Testis (tissue), 2 donors: ENCODE measurements at regions not wholly inside any gene's neighbourhood (a gene's known extent, or its start where the extent isn't known, plus 50 kb on each side); places are given as distances from the start of the nearest gene placed in this dataset.
"Not testable (repeated sequence)": the region's sequence is repeated elsewhere in the genome, so short reads cannot be mapped to it uniquely, and the experiment has no call there.

Experiments used
- DNase-seq: peaks from one replicate; pipeline ENCODE4 v3.0.0-alpha.2; 2019
- H3K27ac ChIP-seq, 2 donors: fragments of 200-600 bp; sonication (generic); one replicate each; pipeline ENCODE4 v1.5.1; 2019
- H3K27me3 ChIP-seq: fragments of 200-600 bp; sonication (generic); one replicate; pipeline ENCODE4 v1.5.1; 2019
- H3K36me3 ChIP-seq: fragments of 200-600 bp; sonication (generic); one replicate; pipeline ENCODE4 v1.5.1; 2017; ENCODE audit warnings: low read depth; ENCODE audit errors: missing control alignments
- H3K4me1 ChIP-seq: fragments of 200-600 bp; sonication (generic); one replicate; pipeline ENCODE4 v1.5.1; 2019
- H3K4me3 ChIP-seq, 2 donors: fragments of 200-600 bp; sonication (generic); one replicate each; pipeline ENCODE4 v1.5.1; 2017 to 2019
- H3K9me3 ChIP-seq: fragments of 200-600 bp; sonication (generic); one replicate; pipeline ENCODE4 v1.5.1; 2017
- CTCF ChIP-seq, 3 experiments: fragments of 450-650 bp in 2 of 3; fragments of 200-600 bp in 1 of 3; sonication (generic) in 1 of 3; IDR thresholded peaks; one replicate each; pipeline ENCODE4 v1.5.1; 2016 to 2019; ENCODE audit warnings: antibody characterized with exemption in 3 of 3, mild to moderate bottlenecking in 2 of 3, moderate library complexity in 1 of 3
- POLR2A ChIP-seq: fragments of 450-650 bp; IDR thresholded peaks from one replicate; pipeline ENCODE4 v1.6.1; 2017; ENCODE audit warnings: antibody characterized with exemption, mild to moderate bottlenecking, moderate library complexity
- WGBS, 2 donors: methylation state at CpG; one replicate each; pipeline ENCODE4 v1.1.5; 2018; 5-methylcytosine and 5-hydroxymethylcytosine counted together
- intact Hi-C: fragments of 100-400 bp; cut with DNase I; formaldehyde crosslinking; loops from one replicate; pipeline ENCODE4 v1.15.1; 2023; ENCODE audit warnings: low total_unique reads

GRCh38 chrX:14303891-14304290, 225.4 kb upstream of the GLRA2 start:
- TF ChIP-seq CTCF (IDR thresholded peaks at IDR 0.05): no peak
- TF ChIP-seq POLR2A: no peak
- Histone ChIP-seq H3K9me3 (no peaks in the 10 kb centered on the region), H3K36me3 (no peaks in the 10 kb centered on the region), H3K4me1 (no peaks in the 10 kb centered on the region), H3K4me3 (no peak overlapping the region), H3K27me3 (no peaks in the 10 kb centered on the region), H3K27ac (no peak overlapping the region)
- intact Hi-C loops: no loop called here
- no peak for DNase-seq
- WGBS, 2 donors: 55 to 65% methylated on average over 2 of the region's 2 CpGs

GRCh38 chrX:14302561-14302960, 226.8 kb upstream of the GLRA2 start:
- H3K36me3 ChIP-seq, H3K4me3 ChIP-seq, H3K27ac ChIP-seq, H3K4me1 ChIP-seq, intact Hi-C loops, H3K9me3 ChIP-seq, H3K27me3 ChIP-seq, DNase-seq: not testable (repeated sequence)
- 60 to 86% methylated on average over 1 to 13 of the region's 28 CpGs for WGBS, 2 donors

GRCh38 chrX:14300376-14300775, 229.0 kb upstream of the GLRA2 start:
- Histone ChIP-seq H3K9me3 (no peaks in the 10 kb centered on the region), H3K4me3 (no peak overlapping the region), H3K27ac (no peak overlapping the region), H3K36me3 (no peaks in the 10 kb centered on the region), H3K4me1 (no peaks in the 10 kb centered on the region), H3K27me3 (no peaks in the 10 kb centered on the region)
- WGBS, 2 donors: 77 to 93% methylated on average over 2 of the region's 2 CpGs
- no peak for DNase-seq
- no peak for TF ChIP-seq CTCF (IDR thresholded peaks at IDR 0.05)
- TF ChIP-seq POLR2A: no peak
- intact Hi-C loops: no loop called here

- no peak overlapping the region for H3K4me3 ChIP-seq
- no peak for DNase-seq
- no peaks in the 10 kb centered on the region for H3K9me3 ChIP-seq
- no peaks in the 10 kb centered on the region for H3K36me3 ChIP-seq
- no peak for TF ChIP-seq POLR2A
- TF ChIP-seq CTCF (IDR thresholded peaks at IDR 0.05): no peak
- H3K4me1 ChIP-seq: no peaks in the 10 kb centered on the region
- no peaks in the 10 kb centered on the region for H3K27me3 ChIP-seq
- intact Hi-C loops: no loop called here
- no peak overlapping the region for H3K27ac ChIP-seq
Observed at GRCh38 chrX:14295426-14295825, 233.9 kb upstream of the GLRA2 start.

GRCh38 chrX:14291666-14292500, 237.5 kb upstream of the GLRA2 start:
- no peak overlapping the region for H3K4me3 ChIP-seq
- H3K9me3 ChIP-seq: no peaks in the 10 kb centered on the region
- no peaks in the 10 kb centered on the region for H3K27me3 ChIP-seq
- intact Hi-C loops: no loop called here
- no peak for TF ChIP-seq POLR2A
- no peak for TF ChIP-seq CTCF (IDR thresholded peaks at IDR 0.05)
- no peak overlapping the region for H3K27ac ChIP-seq
- no peaks in the 10 kb centered on the region for H3K36me3 ChIP-seq
- 80 to 81% methylated on average over 10 of the region's 10 CpGs for WGBS, 2 donors
- H3K4me1 ChIP-seq: no peaks in the 10 kb centered on the region
- DNase-seq: no peak
